Left colon (tissue), 2 donors: ENCODE measurements at regions not wholly inside any gene's neighbourhood (a gene's known extent, or its start where the extent isn't known, plus 50 kb on each side); places are given as distances from the start of the nearest gene placed in this dataset.

ENCODE experiments used
- ATAC-seq: fragments of 200-7000 bp; cut with Tn5 transposase; one replicate; pipeline ENCODE4 v1.9.1; 2020; ENCODE audit warnings: mild to moderate bottlenecking, moderate library complexity
- DNase-seq, 2 donors: peaks; one replicate each; pipeline ENCODE4 v3.0.0-alpha.2; 2020
- intact Hi-C, 2 donors: fragments of 100-400 bp; cut with DNase I in 1 of 2; cut with micrococcal nuclease in 1 of 2; formaldehyde crosslinking; loops; one replicate each; pipeline versions ENCODE4 v1.11.2 to v1.14.0; 2022; cut with DNase I, micrococcal nuclease
- donor health status: DM: no; HTN: no; CAD: no.
- donor health status: DM: yes; HTN: yes; CAD: no.

- intact Hi-C loops = no loop called here
- ATAC-seq (no peak), DNase-seq (no peak)
These were observed 297.3 kb upstream of the USP24 start for GRCh38 chr1:55512466-55512865.

- ATAC-seq (peak; percentile 17), DNase-seq (no peak)
- intact Hi-C loops = no loop called here
These were observed 292.4 kb upstream of the USP24 start for GRCh38 chr1:55507578-55507931.

GRCh38 chr1:55506740-55507577 lies 291.8 kb upstream of the USP24 start:
- DNase-seq (peak; percentile 29 to 51), ATAC-seq (peak; percentile 62)
- intact Hi-C loops = no loop called here

GRCh38 chr1:55505326-55505725 lies 290.2 kb upstream of the USP24 start:
- ATAC-seq = no peak
- no peak for DNase-seq
- intact Hi-C loops = no loop called here

GRCh38 chr1:55504306-55504731 lies 289.2 kb upstream of the USP24 start:
- peak; percentile 75 for ATAC-seq
- peak; percentile 50 to 73 for DNase-seq
- intact Hi-C loops = no loop called here

- DNase-seq = no peak
- intact Hi-C loops = no loop called here
These were observed 288.6 kb upstream of the USP24 start for GRCh38 chr1:55503663-55504305.

GRCh38 chr1:55500601-55501000 lies 285.4 kb upstream of the USP24 start:
- ATAC-seq (no peak), DNase-seq (no peak)
- intact Hi-C loops = no loop called here

More at GRCh38 chr1:55503663-55504305, 288.6 kb upstream of the USP24 start:
- ATAC-seq = peak; percentile 20

GRCh38 chr1:55490547-55490946 lies 275.4 kb upstream of the USP24 start:
- no peak for DNase-seq
- intact Hi-C loops = no loop called here
- ATAC-seq = no peak

GRCh38 chr1:55484173-55484572 lies 269.0 kb upstream of the USP24 start:
- ATAC-seq (no peak), DNase-seq (no peak)
- intact Hi-C loops = no loop called here

GRCh38 chr1:55483523-55483922 lies 268.4 kb upstream of the USP24 start:
- ATAC-seq (no peak), DNase-seq (no peak)
- intact Hi-C loops = no loop called here

GRCh38 chr1:55481634-55482033 lies 266.5 kb upstream of the USP24 start:
- intact Hi-C loops = no loop called here
- ATAC-seq (no peak), DNase-seq (no peak)

GRCh38 chr1:55480029-55480795 lies 265.0 kb upstream of the USP24 start:
- intact Hi-C loops = no loop called here
- DNase-seq (no peak), ATAC-seq (peak; percentile 88)

- intact Hi-C loops = no loop called here
- no peak for DNase-seq
- peak; percentile 42 for ATAC-seq
These were observed 263.6 kb upstream of the USP24 start for GRCh38 chr1:55478742-55479141.

- no peak for ATAC-seq
- no peak for DNase-seq
- intact Hi-C loops = no loop called here
These were observed 262.8 kb upstream of the USP24 start for GRCh38 chr1:55477953-55478352.

GRCh38 chr1:55476445-55477015 lies 261.4 kb upstream of the USP24 start:
- no peak for ATAC-seq
- no peak for DNase-seq
- intact Hi-C loops = no loop called here

GRCh38 chr1:55474168-55474786 lies 259.1 kb upstream of the USP24 start:
- intact Hi-C loops = no loop called here
- no peak for DNase-seq
- ATAC-seq = no peak

- ATAC-seq (no peak), DNase-seq (no peak)
- intact Hi-C loops = no loop called here
These were observed 258.5 kb upstream of the USP24 start for GRCh38 chr1:55473661-55474060.

GRCh38 chr1:55472784-55473183 lies 257.6 kb upstream of the USP24 start:
- DNase-seq (no peak), ATAC-seq (no peak)
- intact Hi-C loops = no loop called here

- ATAC-seq = no peak
- DNase-seq = no peak
- intact Hi-C loops = no loop called here
These were observed 257.0 kb upstream of the USP24 start for GRCh38 chr1:55472115-55472514.
